NCI-H146 treated with DMSO at 0.1 percent for 48 hours (cell line): ENCODE measurements at regions not wholly inside any gene's neighbourhood (a gene's known extent, or its start where the extent isn't known, plus 50 kb on each side); places are given as distances from the start of the nearest gene placed in this dataset.

Source experiments
- DNase-seq: peaks from one replicate; lab custom pipeline; 2025; ENCODE audit not compliant: unreplicated experiment; lab: John Stamatoyannopoulos, UW

GRCh38 chr20:17012546-17013226 lies 214.2 kb upstream of the PCSK2 start:
- DNase-seq, result no peak

- DNase-seq, result peak; percentile 7
These were observed 212.6 kb upstream of the PCSK2 start for GRCh38 chr20:17014217-17014616.

DNA sequence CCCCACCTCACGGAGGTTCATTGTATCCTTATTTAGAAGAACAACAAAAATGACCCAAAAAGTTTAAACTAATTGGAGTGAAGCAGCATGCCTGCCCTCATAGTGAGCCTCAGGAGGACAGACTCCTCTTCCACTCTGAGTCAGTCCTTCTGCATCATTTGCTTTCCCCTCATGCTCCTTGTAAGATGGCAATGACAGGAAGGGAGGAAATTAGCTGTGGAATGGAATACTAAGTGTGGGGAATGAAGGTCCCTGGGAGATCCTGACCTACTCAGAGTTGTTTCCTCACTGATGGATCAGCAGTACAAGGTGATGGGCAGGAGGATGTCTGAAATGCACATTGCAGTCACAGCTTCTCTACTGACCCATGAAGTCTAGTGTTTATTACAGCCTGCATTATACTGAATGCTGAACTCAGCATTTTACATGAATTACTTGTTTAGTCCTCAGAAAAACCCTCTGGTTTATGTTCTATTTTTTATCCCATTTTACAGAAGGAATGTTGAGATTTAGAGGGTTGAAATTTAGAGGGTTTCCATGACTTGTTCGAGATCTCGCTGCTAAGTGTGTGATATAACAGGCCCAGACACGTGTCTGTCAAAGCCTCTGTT lies 212.0 kb upstream of the PCSK2 start:
- DNase-seq, result no peak

- DNase-seq, result no peak
These were observed 209.6 kb upstream of the PCSK2 start for GRCh38 chr20:17017232-17017631.

GRCh38 chr20:17021481-17021880 lies 205.4 kb upstream of the PCSK2 start:
- DNase-seq, result no peak

DNA sequence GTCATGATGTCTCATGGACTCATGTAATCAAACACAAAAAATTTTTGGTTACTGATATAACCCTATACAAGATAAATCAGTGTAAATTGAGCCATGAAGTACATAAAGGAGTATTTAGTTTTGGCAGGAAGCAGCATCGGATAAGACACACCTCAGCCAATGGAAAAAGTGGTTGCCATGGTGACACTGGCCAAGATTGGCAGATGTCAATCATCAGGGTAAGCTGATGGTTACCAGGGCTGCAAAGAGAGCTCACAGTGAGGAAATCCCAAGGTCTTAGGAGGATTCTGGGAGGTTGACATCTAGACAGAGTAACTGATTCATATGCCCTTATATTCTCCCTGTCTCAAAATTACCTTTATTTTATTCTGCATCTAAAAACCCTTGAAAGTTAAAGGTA lies 203.8 kb upstream of the PCSK2 start:
- no peak for DNase-seq

DNA sequence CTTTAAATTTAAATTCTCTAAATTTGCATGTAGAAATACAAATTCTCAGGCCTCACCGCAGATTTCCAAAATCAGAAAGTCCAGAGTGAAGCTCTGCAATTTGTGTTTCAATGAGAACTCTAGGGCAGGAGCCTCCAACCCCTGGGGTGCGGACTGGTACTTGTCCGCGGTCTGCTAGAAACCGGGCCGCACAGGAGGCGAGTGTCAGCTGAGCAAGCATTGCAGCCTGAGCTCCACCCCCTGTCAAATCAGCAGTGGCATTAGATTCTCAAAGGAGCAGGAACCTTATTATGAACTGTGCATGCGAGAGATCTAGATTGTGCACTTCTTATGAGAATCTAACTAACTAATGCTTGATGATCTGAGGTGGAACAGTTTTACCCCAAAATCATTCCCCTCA lies 203.0 kb upstream of the PCSK2 start:
- DNase-seq, result peak; percentile 50

- no peak for DNase-seq
These were observed 202.2 kb upstream of the PCSK2 start for GRCh38 chr20:17024513-17025119.

- DNase-seq, result no peak
These were observed 200.5 kb upstream of the PCSK2 start for GRCh38 chr20:17026346-17026745.

DNA sequence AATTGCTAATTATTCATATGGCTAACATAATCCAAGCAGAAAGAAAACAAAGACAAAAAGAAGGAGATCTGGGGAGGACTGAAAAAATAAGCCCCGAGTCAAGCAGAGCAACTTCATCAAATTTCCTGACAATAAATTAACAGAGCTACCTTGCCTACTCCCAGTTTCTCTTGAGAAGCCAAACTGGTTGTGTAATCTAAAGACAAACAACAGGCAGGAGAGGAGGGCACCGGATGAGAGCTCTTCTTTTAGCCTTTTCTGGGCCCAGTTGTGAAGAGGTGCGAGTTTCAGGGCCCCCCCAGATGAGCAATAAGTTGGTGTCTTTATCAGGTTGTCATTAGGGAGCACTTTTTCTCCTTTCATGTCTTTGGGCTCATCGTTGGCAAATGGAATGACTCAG lies 197.1 kb upstream of the PCSK2 start:
- no peak for DNase-seq

DNA sequence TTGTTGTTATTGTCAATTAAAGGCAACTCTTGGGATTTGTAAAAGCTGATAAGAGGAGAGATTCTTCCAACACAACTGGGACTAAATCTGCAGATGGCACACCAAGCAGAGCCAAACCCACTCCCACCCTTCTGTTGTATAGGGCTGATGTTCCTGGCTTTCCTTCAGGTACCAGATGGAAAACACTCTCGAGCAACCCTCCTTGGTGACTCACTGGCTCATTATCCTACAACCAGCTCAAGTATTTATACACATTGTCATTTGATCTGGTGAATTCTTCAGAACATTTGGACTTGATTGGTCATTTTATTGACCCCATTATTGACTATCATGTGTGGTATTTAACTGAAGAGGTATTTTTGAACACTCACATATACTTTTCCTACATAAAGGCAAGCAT lies 190.3 kb upstream of the PCSK2 start:
- DNase-seq, result no peak

DNA sequence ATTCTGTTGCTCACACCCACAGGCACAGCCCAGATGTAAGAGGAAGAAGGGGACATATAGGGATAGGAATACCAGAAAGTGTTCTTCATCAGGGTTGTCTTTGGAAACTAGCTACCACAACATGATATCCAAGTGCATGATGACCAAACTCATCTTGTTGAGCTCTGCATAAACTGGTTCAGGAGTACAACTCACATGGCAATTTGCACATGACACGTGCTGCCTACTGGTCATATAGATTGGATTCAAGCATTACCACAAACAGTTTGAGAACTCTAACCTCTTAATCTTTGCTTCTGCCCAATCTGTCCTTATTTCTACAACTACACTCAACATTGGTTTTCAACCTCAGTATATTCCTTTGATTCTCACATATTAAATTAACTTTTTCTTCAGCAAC lies 184.7 kb upstream of the PCSK2 start:
- no peak for DNase-seq

DNA sequence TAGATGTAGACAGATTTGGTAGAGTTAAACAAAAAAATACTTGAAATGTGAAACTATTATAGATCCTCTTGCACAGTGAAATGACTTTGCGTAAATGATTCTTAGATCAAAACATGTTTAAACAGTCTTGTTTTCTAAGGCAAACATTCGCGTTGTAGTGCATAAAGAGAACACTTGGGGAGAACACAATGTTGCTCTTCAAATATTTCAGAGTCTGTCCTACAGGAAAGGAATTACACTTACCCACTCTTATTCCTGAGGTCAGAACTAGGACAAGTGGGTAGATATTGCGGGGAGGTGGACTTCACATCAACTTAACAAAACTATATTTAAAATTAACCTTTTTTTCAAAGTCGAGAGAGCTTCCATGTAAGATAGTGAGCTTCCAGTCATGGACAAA lies 183.5 kb upstream of the PCSK2 start:
- DNase-seq, result no peak

GRCh38 chr20:17044891-17045290 lies 181.9 kb upstream of the PCSK2 start:
- DNase-seq, result no peak

DNA sequence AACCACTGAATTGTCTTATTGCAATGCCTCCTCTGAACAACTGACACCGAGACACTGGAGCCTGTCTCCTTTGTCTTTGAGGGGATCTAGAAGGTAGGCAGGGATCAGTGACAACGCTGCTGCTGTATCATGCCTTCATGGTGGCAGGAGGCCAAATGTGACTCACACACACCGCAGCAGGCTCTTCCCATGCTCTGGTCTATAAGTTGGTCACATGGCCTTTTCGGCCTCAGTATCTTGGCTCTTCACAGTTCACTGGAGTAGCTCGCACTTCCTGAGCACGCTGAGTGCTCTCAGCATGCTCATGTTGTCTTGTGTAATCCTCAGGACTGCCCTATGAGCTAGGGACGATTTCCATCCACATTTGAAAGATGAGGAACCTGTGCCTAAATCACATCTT lies 167.4 kb upstream of the PCSK2 start:
- no peak for DNase-seq

DNA sequence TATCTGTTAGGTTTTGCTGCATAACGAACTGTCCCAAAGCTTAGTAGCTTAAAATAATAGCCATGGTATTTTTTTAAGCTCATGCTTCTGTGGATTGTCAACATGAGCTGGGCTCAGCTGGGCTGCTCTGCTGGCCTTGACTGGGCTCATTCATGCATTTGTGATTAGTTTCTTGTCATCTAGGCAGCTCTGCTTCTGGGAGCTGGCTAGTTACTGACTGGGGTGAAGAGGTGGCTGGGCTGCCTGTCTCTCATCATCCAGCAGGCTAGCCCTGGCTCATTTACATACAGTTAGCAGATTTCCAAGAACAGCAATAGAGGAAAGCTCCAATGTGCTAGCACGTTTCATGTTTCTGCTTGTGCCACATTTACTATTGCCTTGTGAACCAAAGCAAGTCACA lies 165.1 kb upstream of the PCSK2 start:
- DNase-seq, result no peak

DNA sequence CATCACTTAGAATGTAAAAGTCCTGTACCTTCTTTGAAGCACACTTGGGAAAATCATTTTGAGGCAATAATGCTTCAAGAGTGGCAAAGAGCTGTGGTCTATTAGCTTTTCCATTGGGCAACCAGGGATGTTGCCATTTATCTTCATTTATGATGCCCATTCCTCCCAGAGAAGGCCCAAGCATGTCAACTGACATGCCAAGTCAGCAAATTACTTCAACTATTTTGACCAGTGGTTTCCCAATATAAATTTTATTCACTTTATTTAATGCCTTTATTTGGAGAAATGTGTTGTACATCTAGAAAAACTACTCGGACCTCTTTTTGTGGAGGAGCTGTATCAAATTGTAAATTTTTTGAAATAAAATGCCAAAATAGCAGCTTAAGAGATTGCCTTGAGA lies 164.1 kb upstream of the PCSK2 start:
- DNase-seq, result no peak

GRCh38 chr20:17066902-17067301 lies 159.9 kb upstream of the PCSK2 start:
- DNase-seq, result peak; percentile 77

- no peak for DNase-seq
These were observed 158.6 kb upstream of the PCSK2 start for GRCh38 chr20:17068084-17068711.

DNA sequence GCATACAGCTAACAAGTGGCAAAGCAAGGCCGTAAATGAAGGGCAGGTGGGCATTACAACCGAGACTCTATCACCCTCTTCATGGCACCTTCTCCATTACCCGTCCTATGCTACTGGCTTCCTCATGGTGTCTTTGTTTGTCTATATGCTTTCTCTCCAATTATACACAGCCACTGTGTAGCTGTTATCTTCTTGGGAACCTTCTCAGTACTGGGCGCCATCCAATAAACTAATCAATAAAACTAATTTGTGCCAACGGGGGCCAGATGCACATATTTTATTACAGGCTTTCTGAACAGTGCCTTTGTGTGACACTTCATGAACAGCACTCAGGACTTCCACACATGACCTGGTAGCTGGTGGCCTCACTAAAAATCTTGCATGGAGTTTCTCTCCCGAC lies 149.8 kb upstream of the PCSK2 start:
- DNase-seq, result peak; percentile 94

DNA sequence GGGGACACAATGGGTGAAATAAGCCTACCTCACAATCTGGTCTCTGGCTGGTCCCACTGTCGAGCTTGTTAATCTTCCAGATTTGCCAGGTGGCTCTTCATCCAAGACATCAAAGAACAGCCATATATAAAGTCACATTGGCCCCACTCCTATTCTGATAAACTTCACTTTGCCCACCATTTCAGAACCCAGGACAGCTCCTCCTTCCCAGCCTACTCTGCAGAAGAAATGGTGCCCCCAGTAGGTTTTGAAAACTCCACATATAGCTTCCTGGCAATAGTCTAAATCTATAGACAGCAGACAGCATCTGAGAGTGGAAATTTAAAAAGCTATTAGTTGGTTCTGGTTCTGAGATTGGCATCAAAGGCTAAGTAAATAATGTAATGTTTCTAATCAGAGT lies 143.1 kb upstream of the PCSK2 start:
- DNase-seq, result no peak

GRCh38 chr20:17084909-17085308 lies 141.9 kb upstream of the PCSK2 start:
- no peak for DNase-seq
